Inflammatory macrophage treated with lipopolysaccharide for 1 hour (primary cell): ENCODE measurements at regions not wholly inside any gene's neighbourhood (a gene's known extent, or its start where the extent isn't known, plus 50 kb on each side); places are given as distances from the start of the nearest gene placed in this dataset.
"Not testable (repeated sequence)": the region's sequence is repeated elsewhere in the genome, so short reads cannot be mapped to it uniquely, and the experiment has no call there.

ENCODE experiments used
- DNase-seq, 2 donors: peaks; one replicate each; pipeline ENCODE4 v3.0.0-alpha.2; 2020 to 2022

GRCh38 chr18:30432349-30432748 lies 610.2 kb downstream of the DSC3 start:
- DNase-seq: no peak

- not testable (repeated sequence) for DNase-seq
Measured at GRCh38 chr18:30419399-30419798, 623.1 kb downstream of the DSC3 start.

GRCh38 chr18:30415903-30416302 lies 626.6 kb downstream of the DSC3 start:
- DNase-seq: no peak

GRCh38 chr18:30409120-30409519 lies 633.4 kb downstream of the DSC3 start:
- DNase-seq: no peak

- DNase-seq: no peak
Measured at GRCh38 chr18:30406728-30407127, 635.8 kb downstream of the DSC3 start.

- no peak for DNase-seq
Measured at GRCh38 chr18:30405038-30405437, 637.5 kb downstream of the DSC3 start.

- no peak for DNase-seq
Measured at GRCh38 chr18:30404422-30404821, 638.1 kb downstream of the DSC3 start.

GRCh38 chr18:30403278-30403677 lies 639.3 kb downstream of the DSC3 start:
- DNase-seq: no peak

- no peak for DNase-seq
Measured at GRCh38 chr18:30387401-30387800, 655.1 kb downstream of the DSC3 start.

GRCh38 chr18:30386624-30387023 lies 655.9 kb downstream of the DSC3 start:
- DNase-seq: no peak

GRCh38 chr18:30385684-30386083 lies 656.9 kb downstream of the DSC3 start:
- no peak for DNase-seq

- no peak for DNase-seq
Measured at GRCh38 chr18:30381826-30382225, 660.7 kb downstream of the DSC3 start.

GRCh38 chr18:30378097-30378496 lies 664.4 kb downstream of the DSC3 start:
- no peak for DNase-seq

GRCh38 chr18:30376515-30376914 lies 666.0 kb downstream of the DSC3 start:
- DNase-seq: no peak

- no peak for DNase-seq
Measured at GRCh38 chr18:30361864-30362540, 680.5 kb downstream of the DSC3 start.

GRCh38 chr18:30359521-30359920 lies 683.0 kb downstream of the DSC3 start:
- DNase-seq: no peak

GRCh38 chr18:30358555-30358954 lies 684.0 kb downstream of the DSC3 start:
- no peak for DNase-seq

GRCh38 chr18:30352551-30353168 lies 689.9 kb downstream of the DSC3 start:
- no peak for DNase-seq

GRCh38 chr18:30350263-30350662 lies 692.3 kb downstream of the DSC3 start:
- no peak for DNase-seq

- no peak for DNase-seq
Measured at GRCh38 chr18:30343090-30343489, 699.5 kb downstream of the DSC3 start.

GRCh38 chr18:30342675-30343074 lies 699.9 kb downstream of the DSC3 start:
- no peak for DNase-seq

GRCh38 chr18:30334781-30335180 lies 707.8 kb downstream of the DSC3 start:
- no peak for DNase-seq

GRCh38 chr18:30333310-30333709 lies 709.2 kb downstream of the DSC3 start:
- DNase-seq: no peak

- no peak for DNase-seq
Measured at GRCh38 chr18:30328839-30329238, 713.7 kb downstream of the DSC3 start.

GRCh38 chr18:30302181-30302580 lies 740.4 kb downstream of the DSC3 start:
- DNase-seq: no peak
